Heart left ventricle (tissue), 16 donors: ENCODE measurements at regions not wholly inside any gene's neighbourhood (a gene's known extent, or its start where the extent isn't known, plus 50 kb on each side); places are given as distances from the start of the nearest gene placed in this dataset.

ENCODE experiments used
- ATAC-seq, 4 donors: fragments of 200-7000 bp; cut with Tn5 transposase; one replicate each; pipeline ENCODE4 v1.9.1; 2020 to 2022; ENCODE audit warnings: moderate library complexity in 4 of 4, mild to moderate bottlenecking in 3 of 4, moderate number of reproducible peaks in 1 of 4
- DNase-seq, 5 donors: peaks; one replicate each; pipeline ENCODE4 v3.0.0-alpha.2; 2020
- H3K27ac ChIP-seq, 12 donors: fragments of 200-600 bp; sonication (generic) in 4 of 12; one replicate each; pipeline versions ENCODE4 v1.5.0 to v1.8.0; 2016 to 2022; ENCODE audit warnings: mild to moderate bottlenecking in 2 of 12
- H3K27me3 ChIP-seq, 9 donors: fragments of 200-600 bp; sonication (generic) in 2 of 9; one replicate each; pipeline versions ENCODE4 v1.5.1 to v1.8.0; 2016 to 2022; ENCODE audit warnings: mild to moderate bottlenecking in 3 of 9
- H3K36me3 ChIP-seq, 9 donors: fragments of 200-600 bp; sonication (generic) in 2 of 9; one replicate each; pipeline versions ENCODE4 v1.5.0 to v1.8.0; 2018 to 2022; ENCODE audit warnings: mild to moderate bottlenecking in 2 of 9
- H3K4me1 ChIP-seq, 12 donors: fragments of 200-600 bp; sonication (generic) in 4 of 12; one replicate each; pipeline versions ENCODE4 v1.5.0 to v1.8.0; 2016 to 2022; ENCODE audit warnings: mild to moderate bottlenecking in 3 of 12
- H3K4me3 ChIP-seq, 12 donors: fragments of 200-600 bp; sonication (generic) in 4 of 12; one replicate each; pipeline versions ENCODE4 v1.5.0 to v1.8.0; 2017 to 2022; ENCODE audit warnings: mild to moderate bottlenecking in 9 of 12, moderate library complexity in 4 of 12
- H3K9me3 ChIP-seq, 12 donors: fragments of 200-600 bp; sonication (generic) in 4 of 12; one replicate each; pipeline versions ENCODE4 v1.5.0 to v1.8.0; 2016 to 2022; ENCODE audit warnings: mild to moderate bottlenecking in 1 of 12
- CTCF ChIP-seq, 12 donors: fragments of 200-600 bp; sonication (generic) in 4 of 12; IDR thresholded peaks; one replicate each; pipeline versions ENCODE4 v1.5.0 to v1.8.0; 2018 to 2022; ENCODE audit warnings: antibody characterized with exemption in 12 of 12, mild to moderate bottlenecking in 5 of 12
- POLR2A ChIP-seq, 2 donors: fragments of 450-650 bp; IDR thresholded peaks; one replicate each; pipeline ENCODE4 v1.6.1; 2017; ENCODE audit warnings: antibody characterized with exemption in 2 of 2, mild to moderate bottlenecking in 2 of 2, moderate library complexity in 2 of 2
- WGBS, 4 donors: extraction: QIAGEN DNeasy Blood & Tissue Kit in 2 of 4; methylation state at CpG; one replicate each; pipeline versions ENCODE4 v1.1.5 to v1.1.7; 2013 to 2018; 5-methylcytosine and 5-hydroxymethylcytosine counted together
- intact Hi-C, 10 donors: fragments of 100-400 bp; cut with DNase I; formaldehyde crosslinking; loops; one replicate each; pipeline versions ENCODE4 v1.11.1 to v1.14.2; 2022
- donor health status: ischemic (EF 13 %, LVEDD 7.1; RV severe dilation, severe dysfunction).
- donor health status: healthy with polysubstance abuse.
- donor health status: DM: no; HTN: yes; CAD: no.
- donor health status: DM: no; HTN: no; CAD: no.
- donor health status: ischemic (EF 25% LVEDD 6.9; RV normal size, moderate dysfunction).
- donor health status: ischemic (EF 25% LVEDD 5.7; RV mildly dilated, moderate dysfunction).
- donor health status: healthy.
- donor health status: DM: yes; HTN: yes; CAD: no.
- donor health status: ischemic (EF 35%, LVEDD 5.7; RV mildly dilated, moderate dysfunction).
- donor health status: nonischemic (EF 11% LVEDD 7.7; RV severe dilation, severe dysfunction).
- donor health status: DM: yes; HTN: yes; CAD: no.
- donor health status: PGD.
- donor health status: ischemic (EF 29% LVEDD 5.4; RV normal size, mild dysfunction).
- donor health status: nonischemic (EF 23%, LVEDD 6.1; RV moderate dilation, normal function).

GRCh38 chr5:4359847-4360246, 764.2 kb downstream of the IRX1 start:
- ATAC-seq = no peak
- whole genome bisulfite sequencing, 4 donors = 79 to 90% (median 79%) methylated on average over 2 of the region's 2 CpGs

GRCh38 chr5:4361753-4362152, 766.1 kb downstream of the IRX1 start:
- Histone ChIP-seq H3K27ac (no peak overlapping the region), H3K4me1 (no peaks in the 10 kb centered on the region), H3K36me3 (no peaks in the 10 kb centered on the region), H3K4me3 (no peak overlapping the region), H3K9me3 (no peaks in the 10 kb centered on the region), H3K27me3 (peaks cover 0 to 3% (median 0%) of the 10 kb centered on the region in 9 donors)
- intact Hi-C loops = no loop called here
- ATAC-seq (no peak), DNase-seq (no peak)
- WGBS, 4 donors = 75 to 86% (median 78%) methylated on average over 3 of the region's 3 CpGs
- TF ChIP-seq POLR2A (IDR thresholded peaks at IDR 0.05) (no peak), CTCF (IDR thresholded peaks at IDR 0.05) (no peak)

More at GRCh38 chr5:4359847-4360246, 764.2 kb downstream of the IRX1 start:
- no peak for DNase-seq
- peaks cover 0 to 3% (median 0%) of the 10 kb centered on the region in 9 donors for H3K27me3 ChIP-seq
- no peak overlapping the region for H3K4me3 ChIP-seq
- no peak overlapping the region for H3K27ac ChIP-seq
- no peaks in the 10 kb centered on the region for H3K36me3 ChIP-seq
- no peaks in the 10 kb centered on the region for H3K9me3 ChIP-seq
- TF ChIP-seq CTCF (IDR thresholded peaks at IDR 0.05) (no peak), POLR2A (IDR thresholded peaks at IDR 0.05) (no peak)
- no peaks in the 10 kb centered on the region for H3K4me1 ChIP-seq
- intact Hi-C loops = no loop called here

GRCh38 chr5:4362411-4362810, 766.8 kb downstream of the IRX1 start:
- Histone ChIP-seq H3K36me3 (no peaks in the 10 kb centered on the region), H3K4me1 (no peaks in the 10 kb centered on the region), H3K4me3 (no peak overlapping the region), H3K27ac (no peak overlapping the region), H3K9me3 (no peaks in the 10 kb centered on the region), H3K27me3 (peaks cover 0 to 3% (median 0%) of the 10 kb centered on the region in 9 donors)
- 78 to 85% (median 82%) methylated on average over 2 of the region's 2 CpGs for WGBS, 4 donors
- TF ChIP-seq CTCF (IDR thresholded peaks at IDR 0.05) = no peak
- TF ChIP-seq POLR2A (IDR thresholded peaks at IDR 0.05) = no peak
- intact Hi-C loops = no loop called here
- no peak for DNase-seq
- ATAC-seq = no peak

GRCh38 chr5:4363045-4363444, 767.4 kb downstream of the IRX1 start:
- no peaks in the 10 kb centered on the region for H3K27me3 ChIP-seq
- no peaks in the 10 kb centered on the region for H3K4me1 ChIP-seq
- H3K4me3 ChIP-seq = no peak overlapping the region
- DNase-seq (no peak), ATAC-seq (no peak)
- no peaks in the 10 kb centered on the region for H3K9me3 ChIP-seq
- intact Hi-C loops = no loop called here
- H3K36me3 ChIP-seq = no peaks in the 10 kb centered on the region
- 29 to 85% (median 42%) methylated on average over 1 to 2 of the region's 2 CpGs for WGBS, 4 donors
- TF ChIP-seq POLR2A (IDR thresholded peaks at IDR 0.05) = no peak
- TF ChIP-seq CTCF (IDR thresholded peaks at IDR 0.05) = no peak
- H3K27ac ChIP-seq = no peak overlapping the region
